ENCODE measurements at regions not wholly inside any gene's neighbourhood (a gene's known extent, or its start where the extent isn't known, plus 50 kb on each side); places are given as distances from the start of the nearest gene placed in this dataset.

DNA sequence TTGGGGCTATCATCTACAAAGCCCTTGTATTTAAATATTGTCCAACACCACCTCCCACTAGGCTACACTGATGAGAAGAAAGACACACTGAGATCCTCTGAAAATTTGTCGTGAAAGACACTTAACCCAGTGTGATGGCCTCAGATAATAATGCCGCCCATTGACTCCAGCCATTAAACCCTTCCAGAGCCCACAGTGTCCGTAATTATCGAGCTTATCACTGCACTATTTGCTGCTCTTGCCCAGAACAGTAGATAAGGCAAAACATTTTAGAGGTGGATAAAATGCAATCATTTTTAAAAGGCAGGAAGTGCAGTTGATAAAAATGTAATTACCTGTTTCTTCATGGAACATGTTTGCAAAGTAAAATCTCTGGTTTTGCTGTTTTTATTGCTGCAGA is 121.3 kb upstream of the DDX18 start:
- Histone ChIP-seq H3K4me3 (ENCODE audit: low read length) (no peak overlapping the region), H3K9me2 (replicated peaks; ENCODE audit: low read length) (no peaks in the 10 kb centered on the region), H3K79me2 (ENCODE audit: low read length) (no peaks in the 10 kb centered on the region), H3K9ac (ENCODE audit: low read length) (no peak overlapping the region), H3K4me2 (ENCODE audit: low read length) (no peak overlapping the region), H3K9me3 (ENCODE audit: low read length) (no peaks in the 10 kb centered on the region), H4K20me1 (ENCODE audit: low read length) (no peaks in the 10 kb centered on the region), H2AFZ (ENCODE audit: low read length) (no peak overlapping the region), H3F3A (ENCODE audit: low read length, unreplicated experiment) (no peaks in the 10 kb centered on the region), H3K36me3 (ENCODE audit: low read depth, low read length) (no peaks in the 10 kb centered on the region), H3K4me1 (ENCODE audit: insufficient read depth, low read length) (no peaks in the 10 kb centered on the region), H3K27me3 (ENCODE audit: low read length) (0 out of 2 replicates have a peak, but pooled peaks cover 10% of the 10 kb centered on the region), H3K27ac (ENCODE audit: low read length) (no peak overlapping the region)
- ATAC-seq: no peak
- POLR2A ChIA-PET (ENCODE audit: unreplicated experiment): no interaction called here
- CTCF ChIA-PET: no interaction called here
- no peak for DNase-seq
- TF ChIP-seq CTCF (conservative IDR thresholded peaks at IDR 0.05; ENCODE audit: low read depth, low read length): no peak
- no peak for TF ChIP-seq EZH2 (IDR thresholded peaks at IDR 0.05; ENCODE audit: low read length, unreplicated experiment)
- no peak for TF ChIP-seq EZH2phosphoT487 (IDR thresholded peaks at IDR 0.05; ENCODE audit: borderline replicate concordance, low read length)
- no TSS peak for BruUV-seq (replicated peaks)
- intact Hi-C loops (cut with micrococcal nuclease): no loop called here

DNA sequence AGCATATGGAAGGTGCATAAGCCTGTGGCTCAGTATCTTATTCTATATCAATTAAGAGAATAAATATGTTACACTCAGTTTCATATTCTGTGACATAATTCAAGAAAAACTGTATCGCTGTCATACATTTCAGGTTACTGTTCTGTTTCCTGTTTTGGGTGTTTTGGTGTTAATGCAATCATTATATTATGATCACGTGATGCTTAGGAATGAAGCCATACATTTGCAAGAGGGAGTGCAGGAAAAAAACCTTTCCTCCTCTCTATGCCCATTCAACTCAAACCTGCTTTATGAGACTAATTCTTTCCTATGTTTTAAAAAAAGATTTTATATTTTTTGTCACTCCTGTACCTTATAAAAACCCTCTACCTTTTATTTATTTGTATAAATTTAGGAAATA is 120.8 kb upstream of the DDX18 start:
- Histone ChIP-seq H3K4me2 (ENCODE audit: low read length) (no peak overlapping the region), H3K9me2 (replicated peaks; ENCODE audit: low read length) (no peaks in the 10 kb centered on the region), H3K9ac (ENCODE audit: low read length) (no peak overlapping the region), H3K4me3 (ENCODE audit: low read length) (no peak overlapping the region), H3K27me3 (ENCODE audit: low read length) (0 out of 2 replicates have a peak, but pooled peaks cover 10% of the 10 kb centered on the region), H3K79me2 (ENCODE audit: low read length) (no peaks in the 10 kb centered on the region), H3K36me3 (ENCODE audit: low read depth, low read length) (no peaks in the 10 kb centered on the region), H4K20me1 (ENCODE audit: low read length) (no peaks in the 10 kb centered on the region), H3K9me3 (ENCODE audit: low read length) (no peaks in the 10 kb centered on the region), H2AFZ (ENCODE audit: low read length) (no peak overlapping the region), H3K4me1 (ENCODE audit: insufficient read depth, low read length) (no peaks in the 10 kb centered on the region), H3K27ac (ENCODE audit: low read length) (no peak overlapping the region), H3F3A (ENCODE audit: low read length, unreplicated experiment) (no peaks in the 10 kb centered on the region)
- BruUV-seq (replicated peaks): no TSS peak
- ChIA-PET CTCF (no interaction called here), POLR2A (ENCODE audit: unreplicated experiment) (no interaction called here)
- ATAC-seq: no peak
- DNase-seq: no peak
- no peak for TF ChIP-seq CTCF (conservative IDR thresholded peaks at IDR 0.05; ENCODE audit: low read depth, low read length)
- TF ChIP-seq EZH2 (IDR thresholded peaks at IDR 0.05; ENCODE audit: low read length, unreplicated experiment): no peak
- TF ChIP-seq EZH2phosphoT487 (IDR thresholded peaks at IDR 0.05; ENCODE audit: borderline replicate concordance, low read length): no peak
- intact Hi-C loops (cut with micrococcal nuclease): no loop called here

DNA sequence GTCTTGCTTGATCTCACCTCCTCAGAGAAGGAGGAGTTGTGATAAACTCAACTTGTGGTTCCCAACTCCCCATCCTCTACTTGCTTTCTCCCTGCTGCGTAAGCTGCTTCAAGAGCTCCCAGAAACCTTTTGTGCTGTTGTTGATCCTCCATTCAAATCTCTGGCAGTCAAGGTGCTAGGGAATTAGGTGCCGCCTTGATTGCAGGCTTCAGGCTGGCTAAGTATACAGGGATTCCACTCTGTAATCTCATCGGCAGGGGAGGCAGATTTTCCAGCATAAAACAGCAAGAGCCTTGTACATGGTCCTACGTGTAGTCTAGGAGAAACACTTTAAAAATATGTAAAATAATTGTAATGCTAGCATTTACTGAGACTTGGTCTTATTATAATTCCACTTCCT is 116.2 kb upstream of the DDX18 start:
- no peak overlapping the region for H2AFZ ChIP-seq (ENCODE audit: low read length)
- DNase-seq (no peak), ATAC-seq (no peak)
- peaks cover 8% of the 10 kb centered on the region; the same call in 1 of the 2 replicates for H3K27me3 ChIP-seq (ENCODE audit: low read length)
- H3K9me2 ChIP-seq (replicated peaks; ENCODE audit: low read length): no peaks in the 10 kb centered on the region
- no peaks in the 10 kb centered on the region for H3K36me3 ChIP-seq (ENCODE audit: low read depth, low read length)
- TF ChIP-seq CTCF (conservative IDR thresholded peaks at IDR 0.05; ENCODE audit: low read depth, low read length) (no peak), EZH2 (IDR thresholded peaks at IDR 0.05; ENCODE audit: low read length, unreplicated experiment) (no peak), EZH2phosphoT487 (IDR thresholded peaks at IDR 0.05; ENCODE audit: borderline replicate concordance, low read length) (no peak)
- no peaks in the 10 kb centered on the region for H3K4me1 ChIP-seq (ENCODE audit: insufficient read depth, low read length)
- no TSS peak for BruUV-seq (replicated peaks)
- H3F3A ChIP-seq (ENCODE audit: low read length, unreplicated experiment): no peaks in the 10 kb centered on the region
- H3K27ac ChIP-seq (ENCODE audit: low read length): no peak overlapping the region
- H4K20me1 ChIP-seq (ENCODE audit: low read length): no peaks in the 10 kb centered on the region
- no peaks in the 10 kb centered on the region for H3K9me3 ChIP-seq (ENCODE audit: low read length)
- no peak overlapping the region for H3K4me2 ChIP-seq (ENCODE audit: low read length)
- no peak overlapping the region for H3K9ac ChIP-seq (ENCODE audit: low read length)
- intact Hi-C loops (cut with micrococcal nuclease): no loop called here
- H3K79me2 ChIP-seq (ENCODE audit: low read length): no peaks in the 10 kb centered on the region
- ChIA-PET CTCF (no interaction called here), POLR2A (ENCODE audit: unreplicated experiment) (no interaction called here)
- H3K4me3 ChIP-seq (ENCODE audit: low read length): no peak overlapping the region

Data from PC-3 (cell line).